GM13976 (cell line): ENCODE measurements at regions not wholly inside any gene's neighbourhood (a gene's known extent, or its start where the extent isn't known, plus 50 kb on each side); places are given as distances from the start of the nearest gene placed in this dataset.

Source experiments
- DNase-seq: peaks from one replicate; pipeline ENCODE4 v3.0.0; 2012; ENCODE audit warnings: low spot score
- CTCF ChIP-seq: IDR thresholded peaks from 2 replicates; pipeline ENCODE4 v1.5.1; 2012; ENCODE audit warnings: borderline replicate concordance, mild to moderate bottlenecking; ENCODE audit not compliant: insufficient read depth; ENCODE audit errors: extremely low read depth, missing control alignments, control extremely low read depth
- in situ Hi-C: fragments of 300-500 bp; cut with MboI; formaldehyde crosslinking; loops from one replicate; pipeline ENCODE4 v1.12.0; 2022; ENCODE audit warnings: low sequenced_read_pairs, mixed read lengths, inconsistent platforms; ENCODE audit not compliant: unreplicated experiment

GRCh38 chr2:220948579-220948978, 623.5 kb downstream of the EPHA4 start:
- no peak for DNase-seq
- in situ Hi-C loops: no loop called here

GRCh38 chr2:220949466-220949865, 622.6 kb downstream of the EPHA4 start:
- no peak for DNase-seq
- in situ Hi-C loops: no loop called here
- TF ChIP-seq CTCF: no peak

More at GRCh38 chr2:220948579-220948978, 623.5 kb downstream of the EPHA4 start:
- TF ChIP-seq CTCF: no peak

- in situ Hi-C loops: no loop called here
- no peak for TF ChIP-seq CTCF
These were observed 616.3 kb downstream of the EPHA4 start for GRCh38 chr2:220955776-220956175.

GRCh38 chr2:220956429-220956828, 615.7 kb downstream of the EPHA4 start:
- TF ChIP-seq CTCF: no peak
- in situ Hi-C loops: no loop called here
- no peak for DNase-seq

More at GRCh38 chr2:220955776-220956175, 616.3 kb downstream of the EPHA4 start:
- DNase-seq: no peak

- no peak for DNase-seq
- in situ Hi-C loops: no loop called here
- no peak for TF ChIP-seq CTCF
These were observed 612.7 kb downstream of the EPHA4 start for GRCh38 chr2:220959391-220959802.

- DNase-seq: no peak
- TF ChIP-seq CTCF: no peak
- in situ Hi-C loops: no loop called here
These were observed 610.8 kb downstream of the EPHA4 start for GRCh38 chr2:220961143-220961860.
